ENCODE measurements at regions not wholly inside any gene's neighbourhood (a gene's known extent, or its start where the extent isn't known, plus 50 kb on each side); places are given as distances from the start of the nearest gene placed in this dataset.

- no peak for DNase-seq (ENCODE audit: low read depth in 2 of 2)
- TF ChIP-seq CTCF (IDR thresholded peaks at IDR 0.05; ENCODE audit: low read depth, low read length), result no peak
- no peak overlapping the region for H3K4me3 ChIP-seq (replicated peaks in 1 of 2; ENCODE audit: low read depth in 2 of 2, low read length in 2 of 2)
Measured at GRCh38 chr10:128557149-128557710, 431.0 kb upstream of the MKI67 start.

GRCh38 chr10:128560406-128560805 lies 434.2 kb upstream of the MKI67 start:
- no peak for DNase-seq (ENCODE audit: low read depth in 2 of 2)
- no peak overlapping the region for H3K4me3 ChIP-seq (replicated peaks in 1 of 2; ENCODE audit: low read depth in 2 of 2, low read length in 2 of 2)
- no peak for TF ChIP-seq CTCF (IDR thresholded peaks at IDR 0.05; ENCODE audit: low read depth, low read length)

GRCh38 chr10:128560993-128561392 lies 434.8 kb upstream of the MKI67 start:
- no peak overlapping the region for H3K4me3 ChIP-seq (replicated peaks in 1 of 2; ENCODE audit: low read depth in 2 of 2, low read length in 2 of 2)
- no peak for DNase-seq (ENCODE audit: low read depth in 2 of 2)
- TF ChIP-seq CTCF (IDR thresholded peaks at IDR 0.05; ENCODE audit: low read depth, low read length), result no peak

GRCh38 chr10:128563387-128563786 lies 437.2 kb upstream of the MKI67 start:
- no peak for DNase-seq (ENCODE audit: low read depth in 2 of 2)
- H3K4me3 ChIP-seq (replicated peaks in 1 of 2; ENCODE audit: low read depth in 2 of 2, low read length in 2 of 2), result no peak overlapping the region
- TF ChIP-seq CTCF (IDR thresholded peaks at IDR 0.05; ENCODE audit: low read depth, low read length), result no peak

GRCh38 chr10:128563904-128564303 lies 437.7 kb upstream of the MKI67 start:
- no peak overlapping the region for H3K4me3 ChIP-seq (replicated peaks in 1 of 2; ENCODE audit: low read depth in 2 of 2, low read length in 2 of 2)
- no peak for TF ChIP-seq CTCF (IDR thresholded peaks at IDR 0.05; ENCODE audit: low read depth, low read length)
- DNase-seq (ENCODE audit: low read depth in 2 of 2), result no peak

GRCh38 chr10:128566361-128566968 lies 440.2 kb upstream of the MKI67 start:
- no peak for DNase-seq (ENCODE audit: low read depth in 2 of 2)
- TF ChIP-seq CTCF (IDR thresholded peaks at IDR 0.05; ENCODE audit: low read depth, low read length), result no peak
- H3K4me3 ChIP-seq (replicated peaks in 1 of 2; ENCODE audit: low read depth in 2 of 2, low read length in 2 of 2), result no peak overlapping the region

GRCh38 chr10:128567551-128567950 lies 441.3 kb upstream of the MKI67 start:
- H3K4me3 ChIP-seq (replicated peaks in 1 of 2; ENCODE audit: low read depth in 2 of 2, low read length in 2 of 2), result no peak overlapping the region
- DNase-seq (ENCODE audit: low read depth in 2 of 2), result no peak
- TF ChIP-seq CTCF (IDR thresholded peaks at IDR 0.05; ENCODE audit: low read depth, low read length), result no peak
